Right atrium auricular region (tissue), 2 donors: ENCODE measurements at regions not wholly inside any gene's neighbourhood (a gene's known extent, or its start where the extent isn't known, plus 50 kb on each side); places are given as distances from the start of the nearest gene placed in this dataset.

Source experiments
- DNase-seq: peaks from one replicate; pipeline ENCODE4 v3.0.0-alpha.2; 2019; ENCODE audit warnings: low spot score
- H3K27ac ChIP-seq, 2 donors: fragments of 200-600 bp; sonication (generic); 1 replicate in 1 of 2; 2 replicates in 1 of 2; pipeline ENCODE4 v1.5.1; 2016 to 2019
- H3K27me3 ChIP-seq, 2 donors: fragments of 200-600 bp; sonication (generic); one replicate each; pipeline versions ENCODE4 v1.5.1 to v1.6.0; 2017 to 2019
- H3K36me3 ChIP-seq: fragments of 200-600 bp; sonication (generic); one replicate; pipeline ENCODE4 v1.5.1; 2016
- H3K4me1 ChIP-seq, 2 donors: fragments of 200-600 bp; sonication (generic); one replicate each; pipeline versions ENCODE4 v1.5.1 to v1.6.0; 2017 to 2019
- H3K4me3 ChIP-seq, 2 donors: fragments of 200-600 bp; sonication (generic); 1 replicate in 1 of 2; 2 replicates in 1 of 2; pipeline ENCODE4 v1.5.1; 2017 to 2019; ENCODE audit warnings: mild to moderate bottlenecking in 1 of 2, moderate library complexity in 1 of 2
- H3K9me3 ChIP-seq, 2 donors: fragments of 200-600 bp; sonication (generic); one replicate each; pipeline ENCODE4 v1.5.1; 2019
- TF ChIP-seq, protein P1 (sequence below), 2 donors: fragments of 200-600 bp; sonication (generic); IDR thresholded peaks; one replicate each; pipeline ENCODE4 v1.5.1; 2019; ENCODE audit warnings: antibody characterized with exemption in 2 of 2

DNA sequence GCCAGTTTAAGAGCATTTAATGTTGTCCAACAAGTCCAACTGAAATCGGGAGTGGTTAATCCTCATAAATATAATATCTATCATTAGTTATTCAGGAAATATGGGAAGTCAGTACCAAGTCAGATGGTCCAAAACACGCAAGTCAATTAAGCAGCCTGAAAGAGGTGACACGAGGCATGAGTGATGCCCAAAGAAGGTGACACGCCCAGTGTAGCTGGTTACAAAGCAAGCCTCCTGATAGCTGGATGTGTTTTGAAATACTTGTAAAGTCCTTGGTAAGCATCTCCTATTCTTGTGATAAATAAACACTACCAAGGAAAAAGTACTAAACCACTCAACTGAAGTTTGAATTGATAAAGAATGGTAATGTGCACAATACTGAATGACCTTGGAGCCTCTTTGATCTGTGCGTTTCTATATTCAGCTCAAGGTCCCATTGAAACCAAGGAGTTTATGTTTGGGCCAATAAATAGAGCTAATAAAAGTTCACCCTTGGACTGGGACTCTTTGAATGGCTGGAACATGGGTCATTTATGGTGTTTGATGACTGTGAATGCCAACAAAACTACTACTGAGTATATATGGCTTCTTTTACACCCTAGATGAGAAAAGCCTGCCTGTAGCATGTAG is 93.2 kb upstream of the KLF3 start:
- DNase-seq, result no peak
- H3K4me3 ChIP-seq, result no peak overlapping the region
- H3K27ac ChIP-seq, result no peak overlapping the region
- H3K4me1 ChIP-seq, result peaks cover 0 to 13% of the 10 kb centered on the region in 2 donors
- no peaks in the 10 kb centered on the region for H3K9me3 ChIP-seq
- no peaks in the 10 kb centered on the region for H3K27me3 ChIP-seq
- TF ChIP-seq, protein P1, sequence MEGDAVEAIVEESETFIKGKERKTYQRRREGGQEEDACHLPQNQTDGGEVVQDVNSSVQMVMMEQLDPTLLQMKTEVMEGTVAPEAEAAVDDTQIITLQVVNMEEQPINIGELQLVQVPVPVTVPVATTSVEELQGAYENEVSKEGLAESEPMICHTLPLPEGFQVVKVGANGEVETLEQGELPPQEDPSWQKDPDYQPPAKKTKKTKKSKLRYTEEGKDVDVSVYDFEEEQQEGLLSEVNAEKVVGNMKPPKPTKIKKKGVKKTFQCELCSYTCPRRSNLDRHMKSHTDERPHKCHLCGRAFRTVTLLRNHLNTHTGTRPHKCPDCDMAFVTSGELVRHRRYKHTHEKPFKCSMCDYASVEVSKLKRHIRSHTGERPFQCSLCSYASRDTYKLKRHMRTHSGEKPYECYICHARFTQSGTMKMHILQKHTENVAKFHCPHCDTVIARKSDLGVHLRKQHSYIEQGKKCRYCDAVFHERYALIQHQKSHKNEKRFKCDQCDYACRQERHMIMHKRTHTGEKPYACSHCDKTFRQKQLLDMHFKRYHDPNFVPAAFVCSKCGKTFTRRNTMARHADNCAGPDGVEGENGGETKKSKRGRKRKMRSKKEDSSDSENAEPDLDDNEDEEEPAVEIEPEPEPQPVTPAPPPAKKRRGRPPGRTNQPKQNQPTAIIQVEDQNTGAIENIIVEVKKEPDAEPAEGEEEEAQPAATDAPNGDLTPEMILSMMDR (IDR thresholded peaks at IDR 0.05), result no peak
- no peaks in the 10 kb centered on the region for H3K36me3 ChIP-seq

DNA sequence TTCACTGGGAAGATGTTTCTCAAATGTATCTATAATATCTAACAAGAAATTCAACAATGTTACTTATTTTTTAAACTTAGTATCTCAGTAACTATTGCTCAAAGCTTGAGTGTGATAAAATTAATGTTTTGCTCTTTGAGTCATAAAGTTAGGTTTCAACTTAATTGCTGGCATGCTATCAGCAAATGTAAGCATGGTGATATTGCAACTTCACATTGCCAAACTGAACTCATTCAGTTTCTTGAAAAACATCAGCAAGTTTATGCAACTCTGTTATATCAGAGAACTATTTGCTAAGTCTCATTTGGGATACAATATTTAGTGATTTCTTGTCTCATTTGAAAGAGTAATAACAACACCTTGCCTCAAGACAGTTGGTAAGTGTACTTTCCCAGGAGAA is 91.2 kb upstream of the KLF3 start:
- Histone ChIP-seq H3K27ac (no peak overlapping the region), H3K9me3 (no peaks in the 10 kb centered on the region), H3K4me1 (peaks cover 0 to 7% of the 10 kb centered on the region in 2 donors), H3K36me3 (no peaks in the 10 kb centered on the region), H3K4me3 (no peak overlapping the region), H3K27me3 (no peaks in the 10 kb centered on the region)
- TF ChIP-seq, protein P1 (IDR thresholded peaks at IDR 0.05), result no peak
- DNase-seq, result no peak

DNA sequence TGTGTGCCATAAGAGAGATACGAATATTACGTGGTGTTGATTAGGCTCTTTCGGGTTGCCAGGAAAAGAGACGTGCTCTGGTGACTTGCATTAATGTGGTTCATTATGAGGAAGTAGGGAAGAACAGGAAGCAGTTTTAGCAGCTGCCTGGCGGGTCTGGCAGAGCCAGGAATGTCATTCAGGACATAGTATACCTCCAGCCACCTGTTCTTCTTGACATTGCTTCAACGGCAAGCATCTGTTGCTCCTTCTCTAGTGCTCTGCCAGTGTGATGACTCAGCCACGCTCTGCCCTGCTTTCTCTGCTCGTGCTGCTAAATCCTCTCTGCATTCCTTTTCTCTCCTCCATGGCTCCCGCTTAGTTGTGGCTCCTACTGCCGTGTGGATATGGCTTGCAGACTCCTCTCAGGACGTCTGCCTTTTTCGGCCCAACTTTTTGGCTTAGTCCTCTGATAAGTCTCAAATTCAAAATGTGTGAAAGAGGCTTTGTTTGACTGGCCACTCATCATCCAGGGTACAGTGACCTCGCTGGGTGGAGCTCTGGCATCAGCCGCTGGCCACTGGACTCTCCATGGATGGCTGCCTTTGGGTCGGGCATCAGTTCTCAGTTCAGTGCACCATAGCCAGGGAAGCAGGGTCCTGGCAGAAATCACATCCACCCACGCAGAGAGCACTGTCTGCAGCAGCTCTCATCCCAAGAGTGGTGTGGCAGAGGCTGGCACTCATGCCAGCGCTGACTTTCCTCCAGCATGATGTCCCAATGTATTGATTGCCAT is 89.3 kb upstream of the KLF3 start:
- no peaks in the 10 kb centered on the region for H3K36me3 ChIP-seq
- H3K27ac ChIP-seq, result no peak overlapping the region
- TF ChIP-seq, protein P1 (IDR thresholded peaks at IDR 0.05), result no peak
- H3K27me3 ChIP-seq, result no peaks in the 10 kb centered on the region
- no peak overlapping the region for H3K4me3 ChIP-seq
- no peak for DNase-seq
- no peaks in the 10 kb centered on the region for H3K9me3 ChIP-seq
- peaks cover 0 to 7% of the 10 kb centered on the region in 2 donors for H3K4me1 ChIP-seq

DNA sequence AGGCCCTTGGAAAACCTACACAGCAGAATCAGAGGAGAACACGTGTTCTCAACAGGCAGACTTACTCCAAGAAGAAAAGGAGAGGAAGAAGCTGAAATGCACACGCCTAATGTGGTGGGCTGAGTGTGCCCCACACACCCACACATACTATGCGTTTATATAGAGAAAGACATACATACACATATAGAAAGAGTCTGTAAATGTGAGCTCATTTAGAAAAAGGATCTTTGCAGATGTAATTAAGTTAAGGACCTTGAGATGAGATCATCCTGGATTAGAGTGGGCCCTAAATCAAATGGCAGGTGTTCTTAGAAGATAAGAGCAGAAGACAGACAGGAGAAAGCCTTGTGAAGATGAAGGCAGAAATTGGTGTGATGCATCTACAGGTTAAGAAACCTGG is 87.2 kb upstream of the KLF3 start:
- DNase-seq, result no peak
- H3K27me3 ChIP-seq, result no peaks in the 10 kb centered on the region
- H3K9me3 ChIP-seq, result no peaks in the 10 kb centered on the region
- TF ChIP-seq, protein P1 (IDR thresholded peaks at IDR 0.05), result no peak
- H3K4me3 ChIP-seq, result no peak overlapping the region
- peaks cover 0 to 7% of the 10 kb centered on the region in 2 donors for H3K4me1 ChIP-seq
- H3K27ac ChIP-seq, result no peak overlapping the region
- no peaks in the 10 kb centered on the region for H3K36me3 ChIP-seq

DNA sequence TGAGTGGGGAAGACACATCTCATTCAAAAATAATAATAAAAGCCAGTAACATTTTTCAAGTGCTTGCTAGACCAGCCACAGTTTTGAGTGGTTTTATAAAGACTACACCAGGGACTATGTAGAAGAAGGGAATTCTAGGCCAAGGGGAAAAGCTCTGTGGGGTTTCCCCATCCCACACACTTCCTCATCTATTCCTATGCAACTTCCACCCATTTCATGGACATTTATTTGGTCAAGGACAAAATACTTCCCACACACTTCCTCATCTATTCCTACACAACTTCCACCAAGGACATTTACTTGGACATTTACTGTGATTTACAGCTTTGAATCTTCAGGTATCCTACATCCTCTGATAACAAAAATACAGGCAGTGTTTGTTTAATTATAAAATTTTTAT is 86.5 kb upstream of the KLF3 start:
- H3K27ac ChIP-seq, result no peak overlapping the region
- no peaks in the 10 kb centered on the region for H3K9me3 ChIP-seq
- DNase-seq, result no peak
- H3K4me1 ChIP-seq, result peaks cover 0 to 7% of the 10 kb centered on the region in 2 donors
- no peak overlapping the region for H3K4me3 ChIP-seq
- TF ChIP-seq, protein P1 (IDR thresholded peaks at IDR 0.05), result no peak
- no peaks in the 10 kb centered on the region for H3K27me3 ChIP-seq
- H3K36me3 ChIP-seq, result no peaks in the 10 kb centered on the region
